K562 (cell line): ENCODE measurements at regions not wholly inside any gene's neighbourhood (a gene's known extent, or its start where the extent isn't known, plus 50 kb on each side); places are given as distances from the start of the nearest gene placed in this dataset.

Experiments used
- ATAC-seq: fragments of 200-7000 bp; cut with Tn5 transposase; 3 replicates; pipeline ENCODE4 v1.9.1; 2020; ENCODE audit warnings: moderate library complexity
- BruUV-seq: library from RNA; stranded (reverse); fragments of 400-500 nt; replicated peaks from 2 replicates; lab custom pipeline; 2021; lab: Mats Ljungman, UMichigan
- CTCF ChIA-PET: fragments of 300-600 bp; formaldehyde crosslinking; extraction: SDS; loops from one replicate; lab custom pipeline; 2021; ENCODE audit warnings: low intra/inter-chr PET ratio; lab: Yijun Ruan, JAX
- POLR2A ChIA-PET: fragments of 300-600, 350-650 bp; sonication (Branson Sonifier 250); formaldehyde crosslinking; extraction: SDS; loops from one replicate; lab custom pipeline; 2021; ENCODE audit warnings: antibody characterized with exemption, inconsistent platforms; lab: Yijun Ruan, JAX
- DNase-seq, 4 experiments: peaks; one replicate each; pipeline versions ENCODE4 v3.0.0 to v3.0.0-alpha.2; 2011 to 2018; ENCODE audit warnings: low spot score in 3 of 4, mixed read lengths in 3 of 4; ENCODE audit errors: extremely low read depth in 1 of 4
- FAIRE-seq: peaks from 2 replicates; lab custom pipeline; 2011; peaks lifted over from hg19 to GRCh38; lab: Jason Lieb, UNC
- H2AFZ ChIP-seq: 2 replicates; pipeline ENCODE4 v1.6.0; 2011; ENCODE audit warnings: low read depth, low read length, control low read depth, inconsistent platforms
- H3K27ac ChIP-seq: fragments of 200-600 bp; 3 replicates; pipeline ENCODE4 v1.8.0; 2011; ENCODE audit warnings: low read depth, mild to moderate bottlenecking, control low read depth, inconsistent platforms, low read length, moderate library complexity, mixed read lengths; ENCODE audit errors: extremely low read depth
- H3K27me3 ChIP-seq, 2 experiments: fragments of 300-600 bp in 1 of 2; 2 replicates in 1 of 2; 3 replicates in 1 of 2; pipeline versions ENCODE4 v1.6.0 to v1.8.0; 2011; ENCODE audit warnings: inconsistent platforms in 2 of 2, low read length in 2 of 2, mild to moderate bottlenecking in 1 of 2, mixed read lengths in 1 of 2, moderate library complexity in 1 of 2; ENCODE audit not compliant: control insufficient read depth in 2 of 2, insufficient read depth in 2 of 2
- H3K36me3 ChIP-seq: fragments of 300-600 bp; 3 replicates; pipeline ENCODE4 v1.8.0; 2011; ENCODE audit warnings: mild to moderate bottlenecking, low read length, inconsistent platforms; ENCODE audit not compliant: control insufficient read depth, insufficient read depth
- H3K4me1 ChIP-seq, 2 experiments: fragments of 200-600 bp in 1 of 2; replicated peaks in 1 of 2; 2 replicates in 1 of 2; 3 replicates in 1 of 2; pipeline versions ENCODE4 v1.5.1 to v1.8.0; 2011; ENCODE audit warnings: inconsistent platforms in 2 of 2, low read length in 2 of 2, mild to moderate bottlenecking in 1 of 2, mixed read lengths in 1 of 2, moderate library complexity in 1 of 2; ENCODE audit not compliant: control insufficient read depth in 2 of 2, insufficient read depth in 2 of 2
- H3K4me2 ChIP-seq: 2 replicates; pipeline ENCODE4 v1.6.1; 2011; ENCODE audit warnings: low read length, control low read depth, inconsistent platforms, mixed read lengths; ENCODE audit not compliant: insufficient read depth
- H3K4me3 ChIP-seq: fragments of 200-600 bp; sonication (generic), shearing (Covaris generic); 2 replicates; pipeline ENCODE4 v1.5.1; 2016; ENCODE audit warnings: control low read depth, inconsistent platforms
- H3K79me2 ChIP-seq: fragments of 200-600 bp; 3 replicates; pipeline ENCODE4 v1.8.0; 2011; ENCODE audit warnings: low read length, inconsistent platforms; ENCODE audit not compliant: control insufficient read depth, insufficient read depth
- H3K9ac ChIP-seq, 2 experiments: 2 replicates each; pipeline versions ENCODE4 v1.6.0 to v1.6.1; 2011; ENCODE audit warnings: low read depth in 2 of 2, low read length in 2 of 2, control low read depth in 1 of 2, inconsistent platforms in 1 of 2, mild to moderate bottlenecking in 1 of 2, mixed read lengths in 1 of 2; ENCODE audit not compliant: insufficient read depth in 1 of 2
- H3K9me1 ChIP-seq: one replicate; pipeline ENCODE4 v1.6.0; 2011; ENCODE audit warnings: inconsistent platforms, mild to moderate bottlenecking, low read length, moderate library complexity; ENCODE audit not compliant: control insufficient read depth, insufficient read depth
- H3K9me3 ChIP-seq: replicated peaks from 2 replicates; pipeline ENCODE4 v1.5.1; 2011; ENCODE audit warnings: low read depth, low read length, inconsistent platforms; ENCODE audit not compliant: control insufficient read depth, insufficient read depth
- H4K20me1 ChIP-seq: replicated peaks from 2 replicates; pipeline ENCODE4 v1.6.1; 2011; ENCODE audit warnings: low read length, inconsistent platforms, mixed read lengths; ENCODE audit not compliant: control insufficient read depth, insufficient read depth
- BMI1 ChIP-seq: fragments of 150-350 bp; IDR thresholded peaks from 2 replicates; pipeline ENCODE4 v1.6.1; 2014; ENCODE audit warnings: low read length
- C11orf30 ChIP-seq: fragments of 450-650 bp; IDR thresholded peaks from 2 replicates; pipeline ENCODE4 v1.6.1; 2016; ENCODE audit warnings: low read depth, mild to moderate bottlenecking
- FOXJ2 ChIP-seq: fragments of 200-800 bp; sonication (Bioruptor generic); IDR thresholded peaks from 2 replicates; pipeline ENCODE4 v1.6.1; 2016; ENCODE audit warnings: missing genetic modification characterization, missing compliant biosample characterization
- HCFC1 ChIP-seq: IDR thresholded peaks from 2 replicates; pipeline ENCODE4 v1.6.1; 2012; ENCODE audit warnings: low read depth, low read length, improper control_type of control experiment
- NEUROD1 ChIP-seq: fragments of 150-350 bp; IDR thresholded peaks from 2 replicates; pipeline ENCODE4 v1.6.1; 2014; ENCODE audit warnings: borderline replicate concordance, low read length, low read depth; ENCODE audit not compliant: partially characterized antibody
- TEAD1 ChIP-seq, 2 experiments: fragments of 450-650 bp in 1 of 2; sonication (generic) in 1 of 2; formaldehyde crosslinking; IDR thresholded peaks; 2 replicates each; pipeline versions ENCODE4 v1.4.0 to v1.8.0; 2020 to 2022; ENCODE audit warnings: mild to moderate bottlenecking in 2 of 2, missing genetic modification reagents in 1 of 2
- ZNF146 ChIP-seq: IDR thresholded peaks from one replicate; pipeline ENCODE4 v1.6.1; 2018; ENCODE audit warnings: missing compliant biosample characterization; ENCODE audit not compliant: unreplicated experiment
- ZNF212 ChIP-seq: fragments of 450-650 bp; formaldehyde crosslinking; IDR thresholded peaks from 2 replicates; pipeline ENCODE4 v1.4.0; 2020; ENCODE audit warnings: mild to moderate bottlenecking
- ZNF584 ChIP-seq: fragments of 200-800 bp; sonication (Bioruptor generic); IDR thresholded peaks from 2 replicates; pipeline ENCODE4 v1.6.1; 2016; ENCODE audit warnings: low read depth, mild to moderate bottlenecking, missing genetic modification characterization, missing compliant biosample characterization
- ZNF778 ChIP-seq: fragments of 450-650 bp; formaldehyde crosslinking; IDR thresholded peaks from 2 replicates; pipeline ENCODE4 v1.4.0; 2020; ENCODE audit warnings: mild to moderate bottlenecking, moderate library complexity
- WGBS: fragments of 100-300 bp; shearing (Covaris generic); methylation state at CpG from one replicate; pipeline ENCODE4 v1.1.6; 2016; ENCODE audit warnings: low coverage, mixed read lengths; ENCODE audit not compliant: insufficient coverage; ENCODE audit errors: missing lambda C conversion rate; 5-methylcytosine and 5-hydroxymethylcytosine counted together
- in situ Hi-C: fragments of 300-500 bp; cut with MboI; formaldehyde crosslinking; loops from 4 replicates; pipeline ENCODE4 v1.15.0; 2018; ENCODE audit warnings: inconsistent platforms, mixed read lengths
- intact Hi-C: fragments of 100-400 bp; cut with micrococcal nuclease; formaldehyde crosslinking; loops from 2 replicates; pipeline ENCODE4 v1.14.2; 2022
- TF ChIP-seq, protein P1 (sequence below): fragments of 450-650 bp; formaldehyde crosslinking; IDR thresholded peaks from 2 replicates; pipeline ENCODE4 v1.4.0; 2020; ENCODE audit warnings: mild to moderate bottlenecking, moderate library complexity
- TF ChIP-seq, protein P2 (sequence below): fragments of 250-450 bp; sonication (Bioruptor Pico); IDR thresholded peaks from 2 replicates; pipeline ENCODE4 v1.5.0; 2021; ENCODE audit warnings: mild to moderate bottlenecking, borderline replicate concordance
- TF ChIP-seq, protein P3 (sequence below): fragments of 450-650 bp; IDR thresholded peaks from 2 replicates; pipeline ENCODE4 v1.6.1; 2018; ENCODE audit warnings: mild to moderate bottlenecking, low read depth; ENCODE audit not compliant: partially characterized antibody
- TF ChIP-seq, protein P4 (sequence below): fragments of 450-650 bp; IDR thresholded peaks from 2 replicates; pipeline ENCODE4 v1.7.1; 2018; ENCODE audit warnings: mild to moderate bottlenecking, low read depth; ENCODE audit not compliant: partially characterized antibody

DNA sequence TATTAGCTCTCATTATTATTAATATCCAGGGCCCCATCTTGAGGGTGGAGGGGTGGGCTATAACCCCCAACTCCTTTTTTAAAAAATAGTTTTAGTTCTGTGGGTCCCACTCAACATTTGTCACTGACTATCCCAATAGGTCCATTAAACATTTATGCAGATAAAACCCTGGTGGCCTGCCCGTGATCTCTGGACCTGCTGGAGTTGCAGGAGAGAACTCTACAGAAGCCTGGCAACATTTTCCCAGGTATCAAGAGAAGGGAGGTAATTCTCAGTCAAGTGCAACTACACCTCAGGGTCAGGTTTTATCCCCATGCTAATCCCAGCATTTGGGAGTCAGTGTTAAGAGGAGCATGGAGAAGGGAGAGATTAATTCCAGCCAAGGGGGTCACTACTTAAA, 264.4 kb upstream of the PROK2 start:
- Histone ChIP-seq H3K79me2 (no peaks in the 10 kb centered on the region), H3K9ac (no peak overlapping the region), H3K9me1 (no peaks in the 10 kb centered on the region), H3K4me2 (no peak overlapping the region), H3K36me3 (no peaks in the 10 kb centered on the region), H3K9me3 (no peaks in the 10 kb centered on the region), H4K20me1 (no peaks in the 10 kb centered on the region), H3K4me3 (no peak overlapping the region), H3K4me1 (peaks cover under 1 to 2% of the 10 kb centered on the region in 2 experiments; a peak in 2 of 5 replicates), H3K27ac (no peak overlapping the region), H2AFZ (no peak overlapping the region), H3K27me3 (no peaks in the 10 kb centered on the region)
- DNase-seq (no peak), FAIRE-seq (no peak), ATAC-seq (no peak)
- CTCF ChIA-PET: no interaction called here
- POLR2A ChIA-PET: interaction anchor here (0.5 kb wide), 1 partner anchor 16 kb away, joined by 3 read pairs; no protein-coding TSS in a partner anchor
- intact Hi-C loops (no loop called here), in situ Hi-C loops (no loop called here)
- WGBS: 44% methylated on average over 1 of the region's 1 CpG
- BruUV-seq: no TSS peak
- TF ChIP-seq ZNF584 (CRISPR knock-in tag) (no peak), NEUROD1 (no peak), ZNF146 (CRISPR knock-in tag) (no peak), HCFC1 (no peak), TEAD1 (CRISPR knock-in tag; IDR thresholded peaks at IDR 0.05) (no peak), FOXJ2 (tag) (no peak), C11orf30 (no peak), ZNF212 (CRISPR knock-in tag) (no peak), ZNF778 (CRISPR knock-in tag) (no peak), BMI1 (no peak)
- TF ChIP-seq, protein P1, sequence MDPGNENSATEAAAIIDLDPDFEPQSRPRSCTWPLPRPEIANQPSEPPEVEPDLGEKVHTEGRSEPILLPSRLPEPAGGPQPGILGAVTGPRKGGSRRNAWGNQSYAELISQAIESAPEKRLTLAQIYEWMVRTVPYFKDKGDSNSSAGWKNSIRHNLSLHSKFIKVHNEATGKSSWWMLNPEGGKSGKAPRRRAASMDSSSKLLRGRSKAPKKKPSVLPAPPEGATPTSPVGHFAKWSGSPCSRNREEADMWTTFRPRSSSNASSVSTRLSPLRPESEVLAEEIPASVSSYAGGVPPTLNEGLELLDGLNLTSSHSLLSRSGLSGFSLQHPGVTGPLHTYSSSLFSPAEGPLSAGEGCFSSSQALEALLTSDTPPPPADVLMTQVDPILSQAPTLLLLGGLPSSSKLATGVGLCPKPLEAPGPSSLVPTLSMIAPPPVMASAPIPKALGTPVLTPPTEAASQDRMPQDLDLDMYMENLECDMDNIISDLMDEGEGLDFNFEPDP (CRISPR knock-in tag): no peak
- TF ChIP-seq, protein P2, sequence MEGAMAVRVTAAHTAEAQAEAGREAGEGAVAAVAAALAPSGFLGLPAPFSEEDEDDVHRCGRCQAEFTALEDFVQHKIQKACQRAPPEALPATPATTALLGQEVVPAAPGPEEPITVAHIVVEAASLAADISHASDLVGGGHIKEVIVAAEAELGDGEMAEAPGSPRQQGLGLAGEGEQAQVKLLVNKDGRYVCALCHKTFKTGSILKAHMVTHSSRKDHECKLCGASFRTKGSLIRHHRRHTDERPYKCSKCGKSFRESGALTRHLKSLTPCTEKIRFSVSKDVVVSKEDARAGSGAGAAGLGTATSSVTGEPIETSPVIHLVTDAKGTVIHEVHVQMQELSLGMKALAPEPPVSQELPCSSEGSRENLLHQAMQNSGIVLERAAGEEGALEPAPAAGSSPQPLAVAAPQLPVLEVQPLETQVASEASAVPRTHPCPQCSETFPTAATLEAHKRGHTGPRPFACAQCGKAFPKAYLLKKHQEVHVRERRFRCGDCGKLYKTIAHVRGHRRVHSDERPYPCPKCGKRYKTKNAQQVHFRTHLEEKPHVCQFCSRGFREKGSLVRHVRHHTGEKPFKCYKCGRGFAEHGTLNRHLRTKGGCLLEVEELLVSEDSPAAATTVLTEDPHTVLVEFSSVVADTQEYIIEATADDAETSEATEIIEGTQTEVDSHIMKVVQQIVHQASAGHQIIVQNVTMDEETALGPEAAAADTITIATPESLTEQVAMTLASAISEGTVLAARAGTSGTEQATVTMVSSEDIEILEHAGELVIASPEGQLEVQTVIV: no peak
- TF ChIP-seq, protein P3, sequence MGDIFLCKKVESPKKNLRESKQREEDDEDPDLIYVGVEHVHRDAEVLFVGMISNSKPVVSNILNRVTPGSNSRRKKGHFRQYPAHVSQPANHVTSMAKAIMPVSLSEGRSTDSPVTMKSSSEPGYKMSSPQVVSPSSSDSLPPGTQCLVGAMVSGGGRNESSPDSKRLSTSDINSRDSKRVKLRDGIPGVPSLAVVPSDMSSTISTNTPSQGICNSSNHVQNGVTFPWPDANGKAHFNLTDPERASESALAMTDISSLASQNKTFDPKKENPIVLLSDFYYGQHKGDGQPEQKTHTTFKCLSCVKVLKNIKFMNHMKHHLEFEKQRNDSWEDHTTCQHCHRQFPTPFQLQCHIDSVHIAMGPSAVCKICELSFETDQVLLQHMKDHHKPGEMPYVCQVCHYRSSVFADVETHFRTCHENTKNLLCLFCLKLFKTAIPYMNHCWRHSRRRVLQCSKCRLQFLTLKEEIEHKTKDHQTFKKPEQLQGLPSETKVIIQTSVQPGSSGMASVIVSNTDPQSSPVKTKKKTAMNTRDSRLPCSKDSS: no peak
- TF ChIP-seq, protein P4, sequence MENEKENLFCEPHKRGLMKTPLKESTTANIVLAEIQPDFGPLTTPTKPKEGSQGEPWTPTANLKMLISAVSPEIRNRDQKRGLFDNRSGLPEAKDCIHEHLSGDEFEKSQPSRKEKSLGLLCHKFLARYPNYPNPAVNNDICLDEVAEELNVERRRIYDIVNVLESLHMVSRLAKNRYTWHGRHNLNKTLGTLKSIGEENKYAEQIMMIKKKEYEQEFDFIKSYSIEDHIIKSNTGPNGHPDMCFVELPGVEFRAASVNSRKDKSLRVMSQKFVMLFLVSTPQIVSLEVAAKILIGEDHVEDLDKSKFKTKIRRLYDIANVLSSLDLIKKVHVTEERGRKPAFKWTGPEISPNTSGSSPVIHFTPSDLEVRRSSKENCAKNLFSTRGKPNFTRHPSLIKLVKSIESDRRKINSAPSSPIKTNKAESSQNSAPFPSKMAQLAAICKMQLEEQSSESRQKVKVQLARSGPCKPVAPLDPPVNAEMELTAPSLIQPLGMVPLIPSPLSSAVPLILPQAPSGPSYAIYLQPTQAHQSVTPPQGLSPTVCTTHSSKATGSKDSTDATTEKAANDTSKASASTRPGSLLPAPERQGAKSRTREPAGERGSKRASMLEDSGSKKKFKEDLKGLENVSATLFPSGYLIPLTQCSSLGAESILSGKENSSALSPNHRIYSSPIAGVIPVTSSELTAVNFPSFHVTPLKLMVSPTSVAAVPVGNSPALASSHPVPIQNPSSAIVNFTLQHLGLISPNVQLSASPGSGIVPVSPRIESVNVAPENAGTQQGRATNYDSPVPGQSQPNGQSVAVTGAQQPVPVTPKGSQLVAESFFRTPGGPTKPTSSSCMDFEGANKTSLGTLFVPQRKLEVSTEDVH: no peak
